GM18499 (cell line): ENCODE measurements at regions not wholly inside any gene's neighbourhood (a gene's known extent, or its start where the extent isn't known, plus 50 kb on each side); places are given as distances from the start of the nearest gene placed in this dataset.
"Not testable (repeated sequence)": the region's sequence is repeated elsewhere in the genome, so short reads cannot be mapped to it uniquely, and the experiment has no call there.

Experiments used
- ATAC-seq: cut with Tn5 transposase; IDR thresholded peaks from one replicate; pipeline ENCODE4 v1.9.1; 2021; ENCODE audit warnings: moderate number of reproducible peaks; ENCODE audit not compliant: insufficient read depth, unreplicated experiment

- not testable (repeated sequence) for ATAC-seq
Measured at GRCh38 chr6:27775138-27775795, 136.9 kb downstream of the OR2B2 start.

DNA sequence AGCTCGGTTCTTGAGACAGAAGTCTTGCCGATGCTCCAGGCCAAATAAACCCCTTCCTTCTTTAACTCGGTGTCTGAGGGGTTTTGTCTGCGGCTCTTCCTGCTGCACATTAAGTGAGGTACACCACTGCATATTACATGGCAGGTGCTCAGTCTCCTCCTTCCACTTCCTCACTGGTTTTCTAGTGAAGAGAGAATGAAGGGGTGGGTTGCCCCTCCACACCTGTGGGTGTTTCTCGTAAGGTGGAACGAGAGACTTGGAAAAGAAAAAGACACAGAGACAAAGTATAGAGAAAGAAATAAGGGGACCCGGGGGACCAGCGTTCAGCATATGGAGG is 138.0 kb downstream of the OR2B2 start:
- not testable (repeated sequence) for ATAC-seq

- not testable (repeated sequence) for ATAC-seq
Measured at GRCh38 chr6:27773542-27774263, 138.5 kb downstream of the OR2B2 start.

GRCh38 chr6:27772261-27773001 is 139.8 kb downstream of the OR2B2 start:
- ATAC-seq: no peak

- ATAC-seq: no peak
Measured at GRCh38 chr6:27771235-27771634, 141.0 kb downstream of the OR2B2 start.

- ATAC-seq: no peak
Measured at GRCh38 chr6:27770724-27771123, 141.5 kb downstream of the OR2B2 start.

GRCh38 chr6:27768556-27768955 is 143.6 kb downstream of the OR2B2 start:
- ATAC-seq: no peak

GRCh38 chr6:27767851-27768250 is 144.3 kb downstream of the OR2B2 start:
- no peak for ATAC-seq

DNA sequence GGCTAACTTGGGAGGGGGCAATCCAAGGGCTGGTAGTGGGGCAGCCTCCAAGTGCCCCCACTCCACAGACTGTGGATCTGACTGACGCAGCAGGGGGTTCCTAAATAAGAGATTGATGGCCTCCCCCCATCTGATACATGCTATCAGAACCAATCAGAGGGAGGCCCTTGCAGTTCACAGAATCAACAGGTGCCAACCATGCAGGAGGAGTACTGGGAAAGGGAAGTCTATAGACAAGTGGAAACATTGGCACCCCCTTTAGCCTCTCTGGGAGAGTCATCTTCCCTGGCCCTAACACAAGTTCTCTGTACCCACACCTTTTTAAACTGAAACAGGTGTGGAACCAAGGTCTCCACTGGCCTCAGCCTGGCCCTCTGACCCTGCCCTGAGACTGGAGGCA is 145.8 kb downstream of the OR2B2 start:
- ATAC-seq: no peak

GRCh38 chr6:27765028-27765590 is 147.1 kb downstream of the OR2B2 start:
- ATAC-seq: no peak

GRCh38 chr6:27761391-27761790 is 150.8 kb downstream of the OR2B2 start:
- ATAC-seq: no peak

DNA sequence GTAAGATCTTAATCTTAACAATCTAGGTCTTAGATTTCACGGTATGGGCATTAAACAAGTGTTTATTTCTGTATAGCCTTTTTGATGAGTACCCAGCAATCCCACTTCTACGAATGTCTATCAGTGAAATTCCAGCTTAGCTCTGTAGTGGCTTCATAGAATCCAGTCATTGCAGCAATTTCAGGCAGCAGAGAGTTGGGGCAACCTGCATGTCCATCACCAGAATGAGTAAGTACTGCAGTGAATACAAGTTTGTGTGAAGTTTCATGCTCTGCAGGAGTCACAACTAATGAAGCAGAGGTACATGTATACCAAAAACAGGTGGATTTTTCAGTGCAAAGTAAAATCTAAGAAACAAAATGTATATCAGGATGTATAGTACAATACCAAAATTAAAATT is 151.7 kb downstream of the OR2B2 start:
- no peak for ATAC-seq

DNA sequence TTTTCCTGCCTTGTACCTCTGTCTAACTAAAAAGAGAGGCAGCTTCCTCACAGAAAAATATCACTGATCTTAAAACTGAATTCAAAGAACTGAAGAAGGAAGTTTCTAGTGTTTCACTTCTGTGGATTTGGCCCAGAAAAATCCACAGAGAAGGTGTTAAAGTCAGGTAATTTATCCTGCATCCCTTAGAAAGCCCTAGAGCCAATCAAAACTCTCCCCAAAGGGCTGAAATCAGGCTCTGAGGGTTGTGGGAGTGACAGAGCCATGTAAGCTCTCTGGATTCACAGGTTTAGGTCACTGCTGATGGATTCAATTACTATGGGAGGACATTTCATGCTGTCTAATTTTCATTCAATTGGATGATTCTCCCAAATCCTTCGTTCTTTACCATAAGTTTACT is 152.3 kb downstream of the OR2B2 start:
- ATAC-seq: no peak

DNA sequence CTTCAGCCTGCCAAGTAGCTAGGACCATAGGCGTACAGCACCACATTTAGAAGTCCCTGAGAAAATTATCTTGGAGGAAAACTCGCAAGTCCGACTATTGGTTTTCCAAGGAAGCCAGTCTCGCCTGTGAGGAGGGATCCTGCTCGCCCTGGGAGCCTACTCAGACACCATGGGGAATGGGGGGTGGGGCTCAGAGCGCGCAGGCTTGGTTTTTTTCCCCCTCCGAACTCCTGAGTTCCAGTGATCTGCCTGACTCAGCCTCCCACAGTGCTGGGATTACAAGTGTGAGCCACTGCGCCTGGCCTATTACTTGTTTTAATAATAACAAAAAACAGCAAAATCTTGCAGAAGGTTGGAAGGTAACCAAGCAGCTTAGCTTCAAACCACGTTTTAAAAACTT is 153.7 kb downstream of the OR2B2 start:
- ATAC-seq: no peak

- ATAC-seq: no peak
Measured at GRCh38 chr6:27757307-27757706, 154.9 kb downstream of the OR2B2 start.

- ATAC-seq: no peak
Measured at GRCh38 chr6:27755768-27756167, 156.4 kb downstream of the OR2B2 start.

GRCh38 chr6:27754408-27754782 is 157.8 kb downstream of the OR2B2 start:
- ATAC-seq: no peak

DNA sequence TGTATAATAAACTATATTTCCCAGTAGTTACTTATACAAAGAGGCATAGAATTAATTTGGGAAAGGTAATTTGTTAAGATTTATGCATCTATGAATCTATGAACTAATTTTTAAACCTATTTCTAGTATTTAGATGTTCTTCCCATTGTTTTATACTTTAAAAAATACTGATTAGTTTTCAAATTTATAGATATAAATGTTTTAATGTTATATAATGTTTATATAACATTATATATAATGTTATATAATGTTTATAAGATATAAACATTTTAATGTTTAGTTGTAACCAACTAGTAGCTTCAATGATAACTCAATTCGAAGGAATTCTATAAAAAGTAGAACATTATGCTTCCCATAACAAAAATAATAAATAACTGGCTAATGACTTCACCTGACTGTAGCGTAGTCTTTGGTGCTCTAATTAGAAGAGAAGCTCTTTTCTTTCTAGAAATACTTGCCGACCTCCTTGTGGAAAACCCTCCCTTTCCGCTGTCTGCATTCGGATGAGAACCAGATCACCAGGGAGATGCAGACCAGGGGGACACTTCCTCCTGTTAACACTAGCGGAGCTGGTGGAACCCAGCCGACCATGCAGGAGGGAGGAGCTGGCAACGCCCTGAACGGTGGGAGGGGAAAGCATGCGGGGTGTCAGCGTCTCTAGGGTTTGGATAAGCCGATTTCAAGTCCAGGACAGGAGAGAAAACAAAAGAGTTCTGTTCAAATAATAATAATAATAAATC is 158.4 kb downstream of the OR2B2 start:
- no peak for ATAC-seq

DNA sequence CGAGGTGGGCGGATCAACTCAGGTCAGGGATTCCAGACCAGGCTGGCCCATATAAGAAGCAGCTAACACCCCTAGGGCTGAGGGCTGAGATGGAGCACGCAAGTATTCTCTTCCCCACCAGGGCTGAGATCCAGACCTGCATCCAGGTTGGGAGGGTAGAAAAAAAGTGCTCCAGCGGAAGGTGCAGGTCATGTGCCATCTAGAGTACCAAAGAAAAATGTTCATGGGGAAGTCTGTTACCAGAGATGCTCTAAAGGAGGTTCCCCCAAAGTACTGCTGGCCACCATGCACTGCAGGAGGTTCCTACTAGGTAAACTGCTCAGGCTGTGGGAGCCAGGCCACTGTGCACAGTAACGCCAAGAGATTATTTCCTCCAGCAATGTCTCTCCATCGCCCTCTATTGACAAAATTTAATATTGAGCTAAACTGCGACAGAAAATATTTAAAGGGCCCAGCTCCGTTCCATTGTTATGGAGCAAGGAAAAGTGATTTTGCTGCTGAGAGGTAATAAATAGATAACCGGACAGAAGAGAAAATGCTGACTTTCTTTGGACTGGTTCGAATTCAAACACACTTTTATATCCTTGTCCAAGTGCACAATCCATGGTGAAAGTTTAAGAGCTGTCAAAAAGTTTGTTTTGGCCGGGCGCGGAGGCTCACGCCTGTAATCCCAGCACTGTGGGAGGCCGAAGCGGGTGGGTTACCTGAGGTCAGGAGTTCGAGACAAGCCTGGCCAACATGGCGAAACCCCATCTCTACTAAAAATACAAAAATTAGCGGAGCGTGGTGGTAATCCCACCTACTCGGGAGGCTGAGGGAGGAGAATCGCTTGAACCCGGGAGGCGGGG is 159.9 kb downstream of the OR2B2 start:
- ATAC-seq: no peak

GRCh38 chr6:27748661-27749060 is 163.5 kb downstream of the OR2B2 start:
- no peak for ATAC-seq
